Endothelial cell of hepatic sinusoid (primary cell): ENCODE measurements at regions not wholly inside any gene's neighbourhood (a gene's known extent, or its start where the extent isn't known, plus 50 kb on each side); places are given as distances from the start of the nearest gene placed in this dataset.
"Not testable (repeated sequence)": the region's sequence is repeated elsewhere in the genome, so short reads cannot be mapped to it uniquely, and the experiment has no call there.

Experiments used
- in situ Hi-C: cut with HindIII; loops from 2 replicates; pipeline ENCODE4 v1.10.0; 2017; ENCODE audit warnings: low sequenced_read_pairs

- in situ Hi-C loops: no loop called here
Measured at GRCh38 chr7:15839416-15840100, 153.1 kb upstream of the MEOX2 start.

GRCh38 chr7:15838265-15838664 lies 151.8 kb upstream of the MEOX2 start:
- in situ Hi-C loops: no loop called here

GRCh38 chr7:15837306-15837950 lies 150.9 kb upstream of the MEOX2 start:
- in situ Hi-C loops: no loop called here

- in situ Hi-C loops: no loop called here
Measured at GRCh38 chr7:15836651-15837050, 150.2 kb upstream of the MEOX2 start.

GRCh38 chr7:15836041-15836440 lies 149.6 kb upstream of the MEOX2 start:
- in situ Hi-C loops: no loop called here

GRCh38 chr7:15834446-15834845 lies 148.0 kb upstream of the MEOX2 start:
- in situ Hi-C loops: no loop called here

GRCh38 chr7:15832996-15833395 lies 146.5 kb upstream of the MEOX2 start:
- in situ Hi-C loops: no loop called here

GRCh38 chr7:15831606-15832005 lies 145.1 kb upstream of the MEOX2 start:
- in situ Hi-C loops: no loop called here

- in situ Hi-C loops: no loop called here
Measured at GRCh38 chr7:15829691-15830090, 143.2 kb upstream of the MEOX2 start.

- in situ Hi-C loops: no loop called here
Measured at GRCh38 chr7:15828881-15829280, 142.4 kb upstream of the MEOX2 start.

- in situ Hi-C loops: no loop called here
Measured at GRCh38 chr7:15821484-15822427, 135.3 kb upstream of the MEOX2 start.

GRCh38 chr7:15820319-15820718 lies 133.8 kb upstream of the MEOX2 start:
- in situ Hi-C loops: no loop called here

- in situ Hi-C loops: no loop called here
Measured at GRCh38 chr7:15816835-15817426, 130.4 kb upstream of the MEOX2 start.

GRCh38 chr7:15813448-15813847 lies 127.0 kb upstream of the MEOX2 start:
- in situ Hi-C loops: no loop called here

GRCh38 chr7:15810383-15810782 lies 123.9 kb upstream of the MEOX2 start:
- in situ Hi-C loops: not testable (repeated sequence)

- in situ Hi-C loops: not testable (repeated sequence)
Measured at GRCh38 chr7:15809936-15810335, 123.5 kb upstream of the MEOX2 start.

- in situ Hi-C loops: no loop called here
Measured at GRCh38 chr7:15805891-15806290, 119.4 kb upstream of the MEOX2 start.

GRCh38 chr7:15802425-15802824 lies 115.9 kb upstream of the MEOX2 start:
- in situ Hi-C loops: no loop called here

GRCh38 chr7:15801551-15801950 lies 115.1 kb upstream of the MEOX2 start:
- in situ Hi-C loops: no loop called here

- in situ Hi-C loops: no loop called here
Measured at GRCh38 chr7:15801041-15801440, 114.6 kb upstream of the MEOX2 start.

GRCh38 chr7:15798081-15798480 lies 111.6 kb upstream of the MEOX2 start:
- in situ Hi-C loops: loop anchor here (5.0 kb wide), 1 partner anchor 41 kb away; no protein-coding TSS in a partner anchor
